GM12892 (cell line): ENCODE measurements at regions not wholly inside any gene's neighbourhood (a gene's known extent, or its start where the extent isn't known, plus 50 kb on each side); places are given as distances from the start of the nearest gene placed in this dataset.

ENCODE experiments used
- DNase-seq: peaks from one replicate; pipeline ENCODE4 v3.0.0; 2011; ENCODE audit not compliant: insufficient read length
- FAIRE-seq: peaks from 2 replicates; lab custom pipeline; 2011; peaks lifted over from hg19 to GRCh38; lab: Jason Lieb, UNC
- POLR2A ChIP-seq: IDR thresholded peaks from 2 replicates; pipeline ENCODE4 v1.6.1; 2011; ENCODE audit warnings: low read depth, low read length, control low read depth
- POLR2AphosphoS5 ChIP-seq: IDR thresholded peaks from 2 replicates; pipeline ENCODE4 v1.6.1; 2011; ENCODE audit warnings: low read depth, low read length, control low read depth
- TAF1 ChIP-seq: IDR thresholded peaks from 2 replicates; pipeline ENCODE4 v1.6.1; 2011; ENCODE audit warnings: low read depth, mild to moderate bottlenecking, control low read depth, low read length, borderline replicate concordance

DNA sequence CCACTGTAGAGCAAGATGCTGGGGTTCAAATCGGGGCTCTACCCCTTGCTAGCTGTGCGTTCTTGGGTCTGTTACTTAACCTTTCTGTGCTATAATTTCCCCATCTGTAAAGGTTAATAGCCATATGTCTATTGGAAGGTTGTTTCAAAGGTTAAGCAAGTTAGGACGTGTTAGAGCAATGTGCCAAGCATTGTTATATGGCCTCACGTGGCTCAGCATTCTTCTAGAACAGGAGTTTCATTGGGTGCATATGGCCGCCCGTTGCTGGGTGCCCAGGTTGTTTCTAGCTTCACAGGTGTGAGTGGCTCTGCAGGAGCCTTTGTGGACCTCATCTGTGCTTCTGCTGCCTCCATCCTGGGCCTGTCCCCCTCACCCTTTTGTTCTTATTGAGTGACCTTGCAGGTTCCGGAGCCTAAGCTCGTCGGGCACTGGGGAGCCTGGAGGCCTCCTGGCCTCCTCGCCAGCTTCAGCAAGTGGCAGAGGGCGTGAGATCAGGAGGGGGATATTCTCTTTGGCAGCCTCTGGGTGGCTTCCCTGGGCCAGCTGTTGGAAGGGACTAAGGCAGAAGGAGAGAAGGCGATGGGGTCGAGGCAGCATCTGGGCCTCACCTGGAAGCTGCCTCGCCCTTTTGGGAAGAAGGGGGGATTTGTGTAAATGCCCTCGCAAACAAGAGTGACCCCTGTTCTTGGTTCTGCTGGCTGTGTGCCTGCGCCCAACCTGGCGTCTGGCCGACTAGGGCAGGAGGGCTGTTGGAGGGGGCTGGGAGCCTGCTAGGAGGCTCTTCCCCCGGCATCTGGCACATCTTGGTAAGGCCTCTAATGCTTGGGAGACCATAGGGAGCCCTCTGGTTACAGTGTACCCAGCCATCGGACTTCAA lies 80.2 kb upstream of the CIBAR2 start:
- no peak for DNase-seq
- no peak for FAIRE-seq
- TF ChIP-seq POLR2A = no peak
- no peak for TF ChIP-seq TAF1
- no peak for TF ChIP-seq POLR2AphosphoS5

DNA sequence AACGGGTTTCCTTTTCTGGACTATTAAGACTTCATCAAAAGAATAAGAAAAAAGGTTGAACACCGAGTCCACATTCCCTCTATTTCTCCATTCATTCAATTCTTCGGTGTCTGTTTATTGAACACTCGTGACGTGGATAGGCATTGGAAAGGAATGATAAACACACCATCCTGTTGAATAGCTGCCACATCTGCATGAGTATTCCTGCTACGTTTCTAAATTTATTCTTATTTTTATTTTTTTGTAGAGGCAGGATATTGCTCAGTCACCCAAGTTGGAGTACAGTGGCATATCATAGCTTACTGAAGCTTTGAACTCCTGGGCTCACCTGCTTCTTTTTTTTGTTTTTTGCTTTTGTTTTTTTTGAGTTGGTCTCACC lies 80.8 kb upstream of the CIBAR2 start:
- TF ChIP-seq POLR2AphosphoS5 = no peak
- no peak for TF ChIP-seq TAF1
- no peak for TF ChIP-seq POLR2A
- FAIRE-seq (no peak), DNase-seq (no peak)

DNA sequence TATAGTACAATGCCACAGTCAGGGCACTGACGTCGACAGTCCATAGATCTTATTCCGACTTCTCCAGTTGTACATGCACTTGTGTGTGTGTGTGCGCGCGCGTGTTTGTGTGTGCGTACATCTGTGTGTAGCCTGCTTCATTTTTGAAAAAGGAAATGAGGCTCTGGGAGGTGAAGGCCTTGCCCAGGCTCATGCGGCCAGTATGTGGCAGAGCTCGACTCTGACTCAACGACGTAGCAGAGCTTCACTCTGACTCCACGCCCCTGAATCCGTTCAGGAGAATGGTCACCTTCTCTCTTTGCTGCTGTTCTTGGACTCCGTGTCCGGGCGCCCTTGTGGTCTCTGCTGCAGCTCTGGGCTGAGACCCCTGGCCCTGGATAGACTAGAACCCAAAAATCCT lies 81.6 kb upstream of the CIBAR2 start:
- TF ChIP-seq POLR2AphosphoS5 (no peak), POLR2A (no peak), TAF1 (no peak)
- DNase-seq (no peak), FAIRE-seq (no peak)

DNA sequence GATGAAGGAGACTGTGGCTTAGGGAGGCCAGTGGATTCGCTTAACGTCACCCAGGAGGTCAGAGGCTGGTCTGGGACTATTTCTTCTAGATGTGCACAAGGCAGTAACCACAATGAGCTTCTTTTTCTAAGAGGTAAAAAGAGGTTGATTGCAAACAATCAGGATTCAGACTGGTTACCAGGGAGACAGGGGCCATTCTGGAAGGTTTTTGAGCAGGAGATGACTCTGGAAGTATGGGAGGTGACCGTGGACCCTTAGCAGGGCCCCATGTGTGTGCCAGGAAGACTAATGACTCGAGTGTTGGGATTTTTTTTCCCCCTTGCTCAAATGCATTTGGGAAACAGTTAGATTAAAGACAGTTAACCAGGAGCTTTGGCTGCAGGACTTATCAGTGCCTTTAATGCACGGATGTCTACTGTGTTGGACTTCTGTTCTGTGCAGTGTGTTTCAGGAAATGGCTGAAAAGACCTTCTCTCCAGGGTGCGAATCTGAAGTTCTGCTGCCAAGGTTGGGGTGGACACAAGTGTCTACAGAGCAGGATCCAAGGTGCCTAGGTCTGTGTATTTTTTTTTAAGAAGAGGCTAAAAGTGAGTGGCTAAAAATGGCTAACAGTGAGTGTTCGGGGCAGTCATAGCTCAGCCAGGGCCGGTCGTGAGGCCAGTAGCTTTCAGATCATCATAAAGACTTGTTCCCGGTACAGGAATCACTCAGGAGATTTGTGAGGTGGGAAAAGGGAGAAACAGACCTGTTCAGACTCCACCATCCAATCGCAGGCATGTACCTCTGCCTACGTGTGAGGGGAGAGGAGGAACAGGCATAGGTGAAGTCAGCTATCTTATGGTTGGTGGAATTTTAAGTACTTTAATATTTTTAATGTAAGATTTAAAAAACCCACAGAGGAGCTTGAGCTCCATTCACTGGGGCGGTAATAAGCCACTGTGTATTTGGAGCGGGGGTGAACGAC lies 82.3 kb upstream of the CIBAR2 start:
- no peak for TF ChIP-seq TAF1
- no peak for TF ChIP-seq POLR2A
- TF ChIP-seq POLR2AphosphoS5 = no peak
- DNase-seq = no peak

DNA sequence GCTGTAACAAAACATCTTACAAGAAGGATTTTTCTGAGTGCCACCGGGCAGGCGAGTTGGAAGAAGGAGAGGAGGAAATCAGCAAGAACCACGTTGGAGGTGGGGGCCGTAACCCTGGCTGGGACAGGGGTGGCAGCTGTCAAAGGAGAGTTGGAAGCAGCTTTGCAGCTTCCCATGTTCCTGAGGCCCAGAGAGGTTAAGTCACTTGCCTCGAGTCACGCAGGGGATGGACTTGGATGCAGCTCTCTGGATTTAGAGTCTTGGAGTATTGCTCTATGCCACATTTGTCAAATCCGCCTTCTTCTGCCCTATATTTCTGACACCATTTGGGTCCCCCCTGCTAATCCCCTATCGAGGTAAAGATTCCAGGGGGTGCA lies 83.0 kb upstream of the CIBAR2 start:
- no peak for FAIRE-seq
- TF ChIP-seq POLR2A (no peak), POLR2AphosphoS5 (no peak), TAF1 (no peak)
- no peak for DNase-seq

More for the DNA sequence above, 82.3 kb upstream of the CIBAR2 start:
- no peak for FAIRE-seq

DNA sequence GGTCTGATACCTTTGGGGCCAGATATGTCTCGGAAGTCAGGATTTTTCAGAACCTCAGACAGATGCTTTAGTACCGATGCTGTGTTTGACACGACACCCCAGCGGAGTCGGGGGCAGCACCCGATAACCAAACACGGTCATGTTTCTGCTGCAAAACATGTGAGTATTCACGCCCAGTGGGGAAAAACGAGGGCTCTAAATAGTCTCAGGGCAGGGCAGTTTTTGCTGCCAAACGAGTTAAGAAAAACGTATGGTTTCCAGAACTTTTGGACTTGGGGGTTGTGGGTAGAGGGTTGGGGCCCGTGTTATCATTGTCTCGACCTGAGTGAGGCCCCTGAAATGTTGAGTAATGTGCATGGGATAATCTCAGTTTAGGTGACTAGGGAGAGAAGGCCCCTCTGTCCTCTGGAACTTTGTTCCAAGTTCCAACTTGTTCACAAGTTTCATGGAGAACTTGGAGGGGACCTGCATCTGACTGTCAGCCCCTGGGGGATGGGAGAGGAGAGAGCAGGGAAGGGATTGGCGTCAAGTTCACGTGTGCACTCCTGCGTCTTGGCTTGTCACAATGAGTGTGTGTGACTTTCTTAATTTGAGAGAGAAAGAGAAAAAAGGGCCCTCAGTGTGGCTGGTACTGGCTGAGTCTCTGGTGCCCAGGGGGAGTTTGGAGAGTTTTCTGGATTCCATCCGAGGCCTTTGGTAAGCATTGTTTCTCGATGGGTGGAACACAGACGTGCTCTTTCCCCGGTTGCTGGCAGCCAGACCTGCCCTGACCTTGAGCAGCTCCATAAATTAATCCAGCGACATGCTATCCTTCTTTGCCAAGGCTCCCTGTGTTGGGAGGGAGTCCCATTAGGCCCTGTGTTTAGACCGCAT lies 83.9 kb upstream of the CIBAR2 start:
- no peak for FAIRE-seq
- TF ChIP-seq POLR2AphosphoS5 = no peak
- TF ChIP-seq TAF1 = no peak
- no peak for TF ChIP-seq POLR2A
- DNase-seq = no peak

DNA sequence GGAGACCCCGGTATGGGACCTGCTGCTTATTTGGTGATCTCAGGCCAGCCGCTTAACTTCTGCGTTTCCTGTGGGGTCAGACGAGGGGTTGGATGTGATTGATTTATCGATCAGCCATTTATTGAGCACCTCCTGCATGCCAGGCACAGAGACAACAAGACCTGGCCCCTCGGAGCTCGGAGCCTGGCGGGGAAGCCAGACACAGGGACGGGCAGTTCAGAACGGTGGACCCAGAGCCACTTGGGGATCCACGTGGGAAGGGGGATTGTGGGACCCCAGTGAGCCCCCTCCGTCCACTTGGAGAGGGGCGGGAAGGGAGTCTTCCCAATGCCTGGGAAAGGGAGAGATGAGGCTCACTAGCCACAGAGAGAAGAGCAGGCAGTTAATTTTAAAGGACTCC lies 84.7 kb upstream of the CIBAR2 start:
- no peak for TF ChIP-seq POLR2A
- no peak for TF ChIP-seq POLR2AphosphoS5
- TF ChIP-seq TAF1 = no peak
- no peak for DNase-seq
- no peak for FAIRE-seq

DNA sequence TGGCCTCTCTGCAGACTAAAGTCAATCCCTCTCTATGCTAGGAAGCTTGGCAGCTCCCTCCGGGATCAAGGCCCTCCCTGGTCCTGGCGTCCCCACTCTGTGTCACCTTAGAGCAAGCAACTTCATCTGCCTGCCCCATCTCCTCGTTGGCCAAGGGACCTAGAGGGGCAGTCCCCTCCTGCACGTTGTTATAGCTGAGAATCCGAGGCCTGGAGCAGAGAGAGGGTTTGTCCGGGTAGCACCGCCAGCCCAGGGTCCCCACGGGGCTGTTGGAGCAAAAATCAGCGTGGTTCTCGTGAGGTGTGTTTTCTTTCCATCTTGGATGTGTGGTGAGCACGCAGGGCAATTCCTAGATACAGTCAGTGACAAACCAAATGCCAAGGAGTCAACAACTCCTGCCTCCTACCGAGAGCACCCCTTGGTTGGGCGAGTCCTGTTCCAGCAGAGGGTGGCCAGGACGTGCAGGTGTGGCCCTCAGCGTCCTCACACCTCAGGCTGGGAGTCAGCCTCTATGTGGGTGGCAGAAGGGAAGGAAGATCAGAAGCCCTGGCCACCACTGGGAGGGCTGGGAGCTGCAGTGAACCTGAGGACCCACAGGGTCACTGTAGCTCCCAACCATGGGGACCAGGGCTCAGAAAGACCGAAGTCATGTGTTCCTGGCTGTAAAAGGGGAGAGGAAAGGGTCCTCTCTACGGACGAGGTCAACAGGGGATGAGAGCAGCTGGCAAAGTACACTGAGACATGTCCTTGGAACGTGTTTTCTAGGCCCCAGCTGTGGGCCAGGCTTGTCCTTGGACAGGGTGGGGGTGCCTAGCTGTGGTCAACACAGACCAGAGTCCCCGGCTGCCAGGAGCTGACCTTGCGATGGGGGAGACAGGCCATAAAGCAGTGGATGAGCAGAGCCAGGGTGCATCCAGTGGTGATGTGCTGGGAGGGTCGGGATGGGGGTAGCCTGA lies 85.6 kb upstream of the CIBAR2 start:
- DNase-seq = no peak
- TF ChIP-seq POLR2AphosphoS5 (no peak), TAF1 (no peak), POLR2A (no peak)
- no peak for FAIRE-seq

DNA sequence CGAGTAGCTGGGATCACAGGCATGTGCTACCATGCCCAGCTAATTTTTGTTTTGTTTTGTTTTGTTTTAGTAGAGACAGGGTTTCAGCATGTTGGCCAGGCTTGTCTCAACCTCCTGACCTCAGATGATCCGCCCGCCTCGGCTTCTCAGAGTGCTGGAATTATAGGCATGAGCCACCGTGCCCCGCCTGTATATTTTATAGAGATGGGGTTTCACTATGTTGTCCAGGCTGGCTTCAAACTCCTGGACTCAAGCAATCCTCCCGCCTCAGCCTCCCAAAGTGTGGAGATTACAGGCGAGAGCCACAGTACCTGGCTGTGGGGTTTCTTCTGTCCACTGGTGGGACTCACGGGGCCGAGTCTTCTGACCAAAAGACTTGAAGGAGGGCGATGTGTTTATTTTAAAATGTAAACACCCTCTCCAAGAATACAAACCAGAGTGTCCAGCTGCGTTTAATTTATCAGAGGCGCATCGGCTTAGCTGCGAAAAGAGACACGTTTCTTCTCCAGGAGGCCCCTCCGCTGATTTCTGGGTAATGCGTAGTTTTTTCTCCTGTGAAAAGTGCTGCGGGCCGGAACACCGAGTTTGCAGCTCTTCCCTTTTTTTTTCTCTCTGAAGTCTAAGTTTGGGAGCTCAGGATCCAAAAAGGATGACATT lies 86.9 kb upstream of the CIBAR2 start:
- FAIRE-seq = no peak
- TF ChIP-seq TAF1 (no peak), POLR2AphosphoS5 (no peak), POLR2A (no peak)

DNA sequence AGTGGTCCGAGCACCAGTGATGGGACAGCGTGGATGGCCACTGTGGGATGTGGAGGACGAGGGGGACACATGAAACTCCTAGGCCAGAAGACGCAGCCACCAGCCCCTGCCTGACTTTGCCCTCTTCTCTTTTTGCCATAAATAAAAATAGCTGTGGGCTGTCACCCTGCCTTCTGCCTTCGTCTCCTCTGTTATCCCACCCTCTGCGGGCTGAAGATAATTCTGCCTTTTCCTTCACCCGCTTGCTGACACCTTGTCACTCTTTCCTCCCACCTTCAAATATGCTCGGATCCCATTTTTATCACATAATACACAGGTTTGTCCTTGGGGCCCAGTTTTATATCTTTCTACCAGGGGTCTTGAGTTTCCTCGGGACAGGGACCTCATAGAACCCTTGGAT lies 87.6 kb upstream of the CIBAR2 start:
- FAIRE-seq = no peak
- TF ChIP-seq POLR2AphosphoS5 (no peak), POLR2A (no peak), TAF1 (no peak)

More for the DNA sequence above, 86.9 kb upstream of the CIBAR2 start:
- no peak for DNase-seq

DNA sequence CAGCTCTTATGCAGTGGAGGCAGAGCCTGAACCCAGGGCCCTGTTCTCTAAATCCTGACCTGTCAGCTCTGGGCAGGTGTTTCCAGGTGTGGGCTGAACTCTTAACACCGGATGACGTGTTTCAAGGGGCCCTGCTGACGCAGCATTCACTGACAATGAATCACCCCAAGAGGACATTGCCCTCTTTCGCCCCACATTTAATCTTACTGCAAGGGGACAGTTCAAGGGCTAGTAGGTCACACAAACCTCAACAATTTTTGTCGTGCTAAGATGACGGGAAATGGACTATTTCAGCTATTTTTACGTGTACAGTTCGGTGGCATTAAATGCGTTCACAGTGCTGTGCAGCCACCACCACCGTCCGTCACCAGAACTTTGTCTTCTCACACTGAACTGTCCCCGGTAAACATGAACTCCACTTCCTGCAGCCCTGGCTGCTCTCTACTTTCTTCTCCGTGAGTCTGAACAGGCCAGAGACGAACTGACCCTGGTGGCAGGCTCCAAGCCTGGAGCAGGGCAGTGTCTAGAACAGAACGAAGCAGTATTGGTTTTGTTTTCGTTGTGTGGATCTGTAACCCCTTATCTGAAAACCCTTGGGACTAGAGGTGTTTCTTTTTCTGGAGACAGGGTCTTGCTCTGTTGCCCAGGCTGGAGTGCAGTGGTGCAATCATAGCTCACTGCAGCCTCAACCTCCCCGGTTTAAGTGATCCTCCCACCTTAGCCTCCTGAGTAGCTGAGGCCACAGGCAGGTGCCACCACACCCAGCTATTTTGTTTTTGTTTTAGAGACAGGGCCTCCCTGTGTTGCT lies 88.4 kb upstream of the CIBAR2 start:
- TF ChIP-seq POLR2AphosphoS5 = no peak
- TF ChIP-seq TAF1 = no peak
- TF ChIP-seq POLR2A = no peak
- DNase-seq (no peak), FAIRE-seq (no peak)

More for the DNA sequence above, 87.6 kb upstream of the CIBAR2 start:
- DNase-seq = no peak
